SK-N-SH (cell line): ENCODE measurements at regions not wholly inside any gene's neighbourhood (a gene's known extent, or its start where the extent isn't known, plus 50 kb on each side); places are given as distances from the start of the nearest gene placed in this dataset.

Source experiments
- EP300 ChIP-seq, 2 experiments: IDR thresholded peaks; 2 replicates each; pipeline versions ENCODE4 v1.4.0 to v1.6.1; 2012; ENCODE audit warnings: borderline replicate concordance in 1 of 2, low read depth in 1 of 2, low read length in 1 of 2
- EZH2phosphoT487 ChIP-seq: fragments of 200-600 bp; sonication (generic); IDR thresholded peaks from 2 replicates; pipeline ENCODE4 v1.6.1; 2017; ENCODE audit warnings: low read depth, mixed run types, mild to moderate bottlenecking, antibody characterized with exemption, moderate library complexity, borderline replicate concordance
- JUND ChIP-seq: IDR thresholded peaks from 2 replicates; pipeline ENCODE4 v1.4.0; 2012
- MAX ChIP-seq: IDR thresholded peaks from 2 replicates; pipeline ENCODE4 v1.4.0; 2012; ENCODE audit warnings: low read depth
- NRF1 ChIP-seq: IDR thresholded peaks from 2 replicates; pipeline ENCODE4 v1.6.1; 2012; ENCODE audit warnings: low read depth, mild to moderate bottlenecking, low read length
- POLR2AphosphoS5 ChIP-seq: IDR thresholded peaks from 2 replicates; pipeline ENCODE4 v1.6.1; 2012; ENCODE audit warnings: low read depth, low read length
- RFX5 ChIP-seq: IDR thresholded peaks from 2 replicates; pipeline ENCODE4 v1.6.1; 2012; ENCODE audit warnings: mild to moderate bottlenecking, improper control_type of control experiment, low read length
- RXRA ChIP-seq: IDR thresholded peaks from 2 replicates; pipeline ENCODE4 v1.4.0; 2012; ENCODE audit warnings: low read depth, mild to moderate bottlenecking, borderline replicate concordance
- SIN3A ChIP-seq: IDR thresholded peaks from 2 replicates; pipeline ENCODE4 v1.6.1; 2012; ENCODE audit warnings: low read depth, mild to moderate bottlenecking, low read length, moderate library complexity, borderline replicate concordance
- TAF1 ChIP-seq: IDR thresholded peaks from 2 replicates; pipeline ENCODE4 v1.6.1; 2012; ENCODE audit warnings: low read depth, mild to moderate bottlenecking, low read length, moderate library complexity, borderline replicate concordance
- TF ChIP-seq, protein P1 (sequence below): fragments of 200-600 bp; sonication (generic); IDR thresholded peaks from 2 replicates; pipeline ENCODE4 v1.6.1; 2017; ENCODE audit warnings: antibody characterized with exemption, mild to moderate bottlenecking, moderate library complexity
- TF ChIP-seq, protein P2 (sequence below): IDR thresholded peaks from 2 replicates; pipeline ENCODE4 v1.4.0; 2012; ENCODE audit warnings: low read depth, borderline replicate concordance
- TF ChIP-seq, protein P3 (sequence below): fragments of 150-350 bp; IDR thresholded peaks from 2 replicates; pipeline ENCODE4 v1.6.1; 2017; ENCODE audit warnings: antibody characterized with exemption, low read length, low read depth, borderline replicate concordance

DNA sequence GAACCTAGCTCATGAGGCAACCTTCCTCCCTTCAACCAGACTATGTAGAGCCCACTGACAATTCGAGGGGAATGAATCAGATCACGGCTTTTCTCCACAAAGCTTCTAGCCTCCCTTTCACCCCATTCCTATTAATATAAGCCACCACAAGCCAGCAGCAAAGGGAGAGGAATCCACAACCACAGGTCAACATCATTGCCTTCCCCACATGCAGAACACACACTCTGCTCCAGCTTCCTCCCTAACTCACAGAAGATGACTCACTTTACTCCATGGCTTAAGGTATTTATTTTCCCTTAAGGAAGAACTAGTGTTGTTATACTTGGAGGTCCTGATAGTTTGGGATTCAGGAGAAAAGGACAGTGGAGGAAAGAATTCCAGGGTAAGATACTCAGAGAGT is 272.2 kb downstream of the C1D start:
- TF ChIP-seq, protein P1, sequence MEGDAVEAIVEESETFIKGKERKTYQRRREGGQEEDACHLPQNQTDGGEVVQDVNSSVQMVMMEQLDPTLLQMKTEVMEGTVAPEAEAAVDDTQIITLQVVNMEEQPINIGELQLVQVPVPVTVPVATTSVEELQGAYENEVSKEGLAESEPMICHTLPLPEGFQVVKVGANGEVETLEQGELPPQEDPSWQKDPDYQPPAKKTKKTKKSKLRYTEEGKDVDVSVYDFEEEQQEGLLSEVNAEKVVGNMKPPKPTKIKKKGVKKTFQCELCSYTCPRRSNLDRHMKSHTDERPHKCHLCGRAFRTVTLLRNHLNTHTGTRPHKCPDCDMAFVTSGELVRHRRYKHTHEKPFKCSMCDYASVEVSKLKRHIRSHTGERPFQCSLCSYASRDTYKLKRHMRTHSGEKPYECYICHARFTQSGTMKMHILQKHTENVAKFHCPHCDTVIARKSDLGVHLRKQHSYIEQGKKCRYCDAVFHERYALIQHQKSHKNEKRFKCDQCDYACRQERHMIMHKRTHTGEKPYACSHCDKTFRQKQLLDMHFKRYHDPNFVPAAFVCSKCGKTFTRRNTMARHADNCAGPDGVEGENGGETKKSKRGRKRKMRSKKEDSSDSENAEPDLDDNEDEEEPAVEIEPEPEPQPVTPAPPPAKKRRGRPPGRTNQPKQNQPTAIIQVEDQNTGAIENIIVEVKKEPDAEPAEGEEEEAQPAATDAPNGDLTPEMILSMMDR, result no peak
- TF ChIP-seq NRF1 (no peak), POLR2AphosphoS5 (no peak), RXRA (no peak), JUND (peak; percentile 33), RFX5 (no peak), EZH2phosphoT487 (no peak), TAF1 (no peak), EP300 (IDR thresholded peaks at IDR 0.05; ENCODE audit: borderline replicate concordance in 1 of 2, low read depth in 1 of 2, low read length in 1 of 2) (no peak), MAX (no peak), SIN3A (no peak)
- TF ChIP-seq, protein P2, sequence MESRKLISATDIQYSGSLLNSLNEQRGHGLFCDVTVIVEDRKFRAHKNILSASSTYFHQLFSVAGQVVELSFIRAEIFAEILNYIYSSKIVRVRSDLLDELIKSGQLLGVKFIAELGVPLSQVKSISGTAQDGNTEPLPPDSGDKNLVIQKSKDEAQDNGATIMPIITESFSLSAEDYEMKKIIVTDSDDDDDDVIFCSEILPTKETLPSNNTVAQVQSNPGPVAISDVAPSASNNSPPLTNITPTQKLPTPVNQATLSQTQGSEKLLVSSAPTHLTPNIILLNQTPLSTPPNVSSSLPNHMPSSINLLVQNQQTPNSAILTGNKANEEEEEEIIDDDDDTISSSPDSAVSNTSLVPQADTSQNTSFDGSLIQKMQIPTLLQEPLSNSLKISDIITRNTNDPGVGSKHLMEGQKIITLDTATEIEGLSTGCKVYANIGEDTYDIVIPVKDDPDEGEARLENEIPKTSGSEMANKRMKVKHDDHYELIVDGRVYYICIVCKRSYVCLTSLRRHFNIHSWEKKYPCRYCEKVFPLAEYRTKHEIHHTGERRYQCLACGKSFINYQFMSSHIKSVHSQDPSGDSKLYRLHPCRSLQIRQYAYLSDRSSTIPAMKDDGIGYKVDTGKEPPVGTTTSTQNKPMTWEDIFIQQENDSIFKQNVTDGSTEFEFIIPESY, result no peak
- TF ChIP-seq, protein P3, sequence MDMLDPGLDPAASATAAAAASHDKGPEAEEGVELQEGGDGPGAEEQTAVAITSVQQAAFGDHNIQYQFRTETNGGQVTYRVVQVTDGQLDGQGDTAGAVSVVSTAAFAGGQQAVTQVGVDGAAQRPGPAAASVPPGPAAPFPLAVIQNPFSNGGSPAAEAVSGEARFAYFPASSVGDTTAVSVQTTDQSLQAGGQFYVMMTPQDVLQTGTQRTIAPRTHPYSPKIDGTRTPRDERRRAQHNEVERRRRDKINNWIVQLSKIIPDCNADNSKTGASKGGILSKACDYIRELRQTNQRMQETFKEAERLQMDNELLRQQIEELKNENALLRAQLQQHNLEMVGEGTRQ, result no peak
